Adrenal gland (tissue), 9 donors: ENCODE measurements at regions not wholly inside any gene's neighbourhood (a gene's known extent, or its start where the extent isn't known, plus 50 kb on each side); places are given as distances from the start of the nearest gene placed in this dataset.

ENCODE experiments used
- DNase-seq, 7 donors: peaks; one replicate each; pipeline ENCODE4 v3.0.0-alpha.2; 2019 to 2020
- H3K27ac ChIP-seq, 5 donors: fragments of 200-600 bp; sonication (generic) in 4 of 5; 1 replicate in 3 of 5; 2 replicates in 2 of 5; pipeline versions ENCODE4 v1.5.1 to v1.8.0; 2016 to 2020; ENCODE audit warnings: mild to moderate bottlenecking in 1 of 5
- H3K27me3 ChIP-seq: fragments of 200-600 bp; 2 replicates; pipeline ENCODE4 v1.8.0; 2021
- H3K36me3 ChIP-seq, 2 donors: fragments of 200-600 bp; replicated peaks in 1 of 2; 1 replicate in 1 of 2; 2 replicates in 1 of 2; pipeline versions ENCODE4 v1.5.1 to v1.8.0; 2018 to 2022
- H3K4me1 ChIP-seq, 2 donors: fragments of 200-600 bp; replicated peaks in 1 of 2; 1 replicate in 1 of 2; 2 replicates in 1 of 2; pipeline versions ENCODE4 v1.5.1 to v1.8.0; 2018 to 2021
- H3K4me3 ChIP-seq, 4 donors: fragments of 200-600 bp; sonication (generic) in 3 of 4; one replicate each; pipeline ENCODE4 v1.5.1; 2016 to 2018
- H3K9me3 ChIP-seq, 3 donors: fragments of 200-600 bp; sonication (generic) in 1 of 3; replicated peaks in 1 of 3; 1 replicate in 2 of 3; 2 replicates in 1 of 3; pipeline versions ENCODE4 v1.5.1 to v1.8.0; 2016 to 2021
- CTCF ChIP-seq, 6 experiments: fragments of 450-650 bp in 4 of 6; fragments of 200-600 bp in 2 of 6; sonication (generic) in 1 of 6; IDR thresholded peaks; 1 replicate in 5 of 6; 2 replicates in 1 of 6; pipeline versions ENCODE4 v1.5.1 to v1.8.0; 2016 to 2021; ENCODE audit warnings: antibody characterized with exemption in 6 of 6, mild to moderate bottlenecking in 2 of 6, moderate library complexity in 1 of 6
- POLR2A ChIP-seq, 2 donors: fragments of 450-650 bp; IDR thresholded peaks; one replicate each; pipeline ENCODE4 v1.6.1; 2017; ENCODE audit warnings: antibody characterized with exemption in 2 of 2, mild to moderate bottlenecking in 2 of 2, moderate library complexity in 1 of 2
- WGBS, 4 donors: extraction: QIAGEN DNeasy Blood & Tissue Kit in 2 of 4; methylation state at CpG; one replicate each; pipeline versions ENCODE4 v1.1.5 to v1.1.7; 2013 to 2017; 5-methylcytosine and 5-hydroxymethylcytosine counted together
- intact Hi-C, 2 donors: fragments of 100-400 bp; cut with DNase I; formaldehyde crosslinking; loops; one replicate each; pipeline versions ENCODE4 v1.14.1 to v1.15.0; 2022 to 2023
- donor health status: healthy with polysubstance abuse.
- donor health status: Bipolar disorder and iron deficiency.
- donor health status: DM: yes; HTN: yes; CAD: no.
- donor health status: DM: no; HTN: no; CAD: no.
- donor health status: DM: no; HTN: no; CAD: no.

- DNase-seq: no peak
- Histone ChIP-seq H3K27ac (no peak overlapping the region), H3K4me3 (no peak overlapping the region), H3K4me1 (no peaks in the 10 kb centered on the region), H3K9me3 (no peaks in the 10 kb centered on the region), H3K36me3 (no peaks in the 10 kb centered on the region), H3K27me3 (no peaks in the 10 kb centered on the region)
- WGBS, 4 donors: 72 to 89% (median 87%) methylated on average over 1 of the region's 1 CpG
- TF ChIP-seq POLR2A (IDR thresholded peaks at IDR 0.05) (no peak), CTCF (IDR thresholded peaks at IDR 0.05) (no peak)
- intact Hi-C loops: no loop called here
These were observed 85.4 kb upstream of the DUSP10 start for GRCh38 chr1:221827307-221827642.

GRCh38 chr1:221824909-221825308, 83.0 kb upstream of the DUSP10 start:
- no peak overlapping the region for H3K4me3 ChIP-seq
- no peaks in the 10 kb centered on the region for H3K27me3 ChIP-seq
- H3K4me1 ChIP-seq: no peaks in the 10 kb centered on the region
- no peak for DNase-seq
- intact Hi-C loops: no loop called here
- TF ChIP-seq POLR2A (IDR thresholded peaks at IDR 0.05) (no peak), CTCF (IDR thresholded peaks at IDR 0.05) (no peak)
- no peaks in the 10 kb centered on the region for H3K36me3 ChIP-seq
- no peaks in the 10 kb centered on the region for H3K9me3 ChIP-seq
- WGBS, 4 donors: 80 to 91% (median 85%) methylated on average over 1 of the region's 1 CpG
- H3K27ac ChIP-seq: no peak overlapping the region

- Histone ChIP-seq H3K9me3 (no peaks in the 10 kb centered on the region), H3K27ac (no peak overlapping the region), H3K36me3 (no peaks in the 10 kb centered on the region), H3K4me3 (no peak overlapping the region), H3K27me3 (no peaks in the 10 kb centered on the region), H3K4me1 (no peaks in the 10 kb centered on the region)
- TF ChIP-seq POLR2A (IDR thresholded peaks at IDR 0.05) (no peak), CTCF (IDR thresholded peaks at IDR 0.05) (no peak)
- WGBS, 4 donors: 84 to 100% (median 90%) methylated on average over 1 to 2 of the region's 2 CpGs
- DNase-seq: no peak
- intact Hi-C loops: no loop called here
These were observed 82.1 kb upstream of the DUSP10 start for GRCh38 chr1:221824025-221824424.

- no peak overlapping the region for H3K27ac ChIP-seq
- H3K4me3 ChIP-seq: no peak overlapping the region
- no peaks in the 10 kb centered on the region for H3K27me3 ChIP-seq
- no peak for TF ChIP-seq CTCF (IDR thresholded peaks at IDR 0.05)
- no peak for TF ChIP-seq POLR2A (IDR thresholded peaks at IDR 0.05)
- H3K36me3 ChIP-seq: no peaks in the 10 kb centered on the region
- H3K4me1 ChIP-seq: no peaks in the 10 kb centered on the region
- DNase-seq: no peak
- H3K9me3 ChIP-seq: no peaks in the 10 kb centered on the region
- intact Hi-C loops: no loop called here
- WGBS, 4 donors: 40 to 89% (median 82%) methylated on average over 1 of the region's 1 CpG
These were observed 81.7 kb upstream of the DUSP10 start for GRCh38 chr1:221823561-221823960.
